Thoracic aorta (tissue), 2 donors: ENCODE measurements at regions not wholly inside any gene's neighbourhood (a gene's known extent, or its start where the extent isn't known, plus 50 kb on each side); places are given as distances from the start of the nearest gene placed in this dataset.

ENCODE experiments used
- ATAC-seq: fragments of 150-250 bp; one replicate; pipeline ENCODE4 v1.8.0; 2017; ENCODE audit warnings: low read depth; ENCODE audit not compliant: insufficient number of reproducible peaks, low FRiP score
- DNase-seq: peaks from one replicate; pipeline ENCODE4 v3.0.0-alpha.2; 2020; ENCODE audit warnings: low spot score
- H3K27ac ChIP-seq, 2 donors: fragments of 200-600 bp; sonication (generic); 1 replicate in 1 of 2; 2 replicates in 1 of 2; pipeline ENCODE4 v1.5.1; 2016; ENCODE audit warnings: mild to moderate bottlenecking in 2 of 2, moderate library complexity in 2 of 2
- H3K27me3 ChIP-seq: fragments of 200-600 bp; sonication (generic); replicated peaks from 2 replicates; pipeline ENCODE4 v1.6.0; 2016; ENCODE audit warnings: mild to moderate bottlenecking; ENCODE audit not compliant: insufficient read depth
- H3K36me3 ChIP-seq: fragments of 200-600 bp; sonication (generic); one replicate; pipeline ENCODE4 v1.5.1; 2016
- H3K4me1 ChIP-seq, 2 donors: fragments of 200-600 bp; sonication (generic); 1 replicate in 1 of 2; 2 replicates in 1 of 2; pipeline versions ENCODE4 v1.5.1 to v1.6.0; 2016; ENCODE audit warnings: low read depth in 2 of 2, mild to moderate bottlenecking in 1 of 2; ENCODE audit not compliant: control insufficient read depth in 1 of 2
- H3K4me3 ChIP-seq: fragments of 200-600 bp; sonication (generic); 2 replicates; pipeline ENCODE4 v1.5.1; 2016; ENCODE audit warnings: mild to moderate bottlenecking
- H3K9me3 ChIP-seq: fragments of 200-600 bp; sonication (generic); 2 replicates; pipeline ENCODE4 v1.5.1; 2016
- TF ChIP-seq, protein P1 (sequence below): fragments of 200-600 bp; sonication (generic); IDR thresholded peaks from one replicate; pipeline ENCODE4 v1.5.1; 2019; ENCODE audit warnings: antibody characterized with exemption

GRCh38 chr5:106290841-106291240, 1379.9 kb downstream of the EFNA5 start:
- no peak overlapping the region for H3K27ac ChIP-seq
- no peaks in the 10 kb centered on the region for H3K9me3 ChIP-seq
- H3K36me3 ChIP-seq = no peaks in the 10 kb centered on the region
- ATAC-seq (no peak), DNase-seq (no peak)
- no peak overlapping the region for H3K4me3 ChIP-seq
- TF ChIP-seq, protein P1, sequence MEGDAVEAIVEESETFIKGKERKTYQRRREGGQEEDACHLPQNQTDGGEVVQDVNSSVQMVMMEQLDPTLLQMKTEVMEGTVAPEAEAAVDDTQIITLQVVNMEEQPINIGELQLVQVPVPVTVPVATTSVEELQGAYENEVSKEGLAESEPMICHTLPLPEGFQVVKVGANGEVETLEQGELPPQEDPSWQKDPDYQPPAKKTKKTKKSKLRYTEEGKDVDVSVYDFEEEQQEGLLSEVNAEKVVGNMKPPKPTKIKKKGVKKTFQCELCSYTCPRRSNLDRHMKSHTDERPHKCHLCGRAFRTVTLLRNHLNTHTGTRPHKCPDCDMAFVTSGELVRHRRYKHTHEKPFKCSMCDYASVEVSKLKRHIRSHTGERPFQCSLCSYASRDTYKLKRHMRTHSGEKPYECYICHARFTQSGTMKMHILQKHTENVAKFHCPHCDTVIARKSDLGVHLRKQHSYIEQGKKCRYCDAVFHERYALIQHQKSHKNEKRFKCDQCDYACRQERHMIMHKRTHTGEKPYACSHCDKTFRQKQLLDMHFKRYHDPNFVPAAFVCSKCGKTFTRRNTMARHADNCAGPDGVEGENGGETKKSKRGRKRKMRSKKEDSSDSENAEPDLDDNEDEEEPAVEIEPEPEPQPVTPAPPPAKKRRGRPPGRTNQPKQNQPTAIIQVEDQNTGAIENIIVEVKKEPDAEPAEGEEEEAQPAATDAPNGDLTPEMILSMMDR = no peak
- no peaks in the 10 kb centered on the region for H3K27me3 ChIP-seq
- no peaks in the 10 kb centered on the region for H3K4me1 ChIP-seq

GRCh38 chr5:106288979-106289378, 1381.8 kb downstream of the EFNA5 start:
- TF ChIP-seq, protein P1 = no peak
- Histone ChIP-seq H3K4me1 (no peaks in the 10 kb centered on the region), H3K27ac (no peak overlapping the region), H3K27me3 (no peaks in the 10 kb centered on the region), H3K36me3 (no peaks in the 10 kb centered on the region), H3K9me3 (no peaks in the 10 kb centered on the region), H3K4me3 (no peak overlapping the region)
- ATAC-seq = no peak
- no peak for DNase-seq

DNA sequence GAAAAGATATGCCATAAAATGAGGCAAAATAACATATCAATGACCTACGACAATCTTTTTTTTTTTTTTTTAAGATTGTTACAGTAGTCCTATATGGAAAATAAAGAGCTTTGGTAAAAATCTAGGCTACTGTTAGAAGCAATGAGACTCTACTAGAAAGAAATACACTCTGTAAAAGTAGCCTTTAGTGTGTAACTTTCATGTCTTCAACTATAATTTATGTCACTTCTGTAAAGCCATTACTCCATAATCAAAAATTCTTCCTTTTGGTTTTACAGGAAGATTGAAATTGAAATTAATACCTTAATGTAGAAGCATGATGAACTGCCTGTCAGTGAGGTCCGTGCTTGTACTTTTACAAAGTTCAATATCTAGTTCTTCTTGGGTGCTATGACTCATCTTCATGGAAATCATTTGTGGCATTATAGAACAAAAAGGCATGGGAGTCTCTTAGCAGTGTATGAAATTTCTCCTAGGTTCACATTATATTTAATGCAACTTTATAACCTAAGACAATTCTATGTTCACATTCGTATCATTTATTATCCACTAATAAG, 1393.1 kb downstream of the EFNA5 start:
- TF ChIP-seq, protein P1 = no peak
- no peaks in the 10 kb centered on the region for H3K27me3 ChIP-seq
- no peak for DNase-seq
- H3K4me3 ChIP-seq = no peak overlapping the region
- ATAC-seq = no peak
- H3K4me1 ChIP-seq = no peaks in the 10 kb centered on the region
- H3K36me3 ChIP-seq = no peaks in the 10 kb centered on the region
- H3K9me3 ChIP-seq = no peaks in the 10 kb centered on the region
- H3K27ac ChIP-seq = no peak overlapping the region

DNA sequence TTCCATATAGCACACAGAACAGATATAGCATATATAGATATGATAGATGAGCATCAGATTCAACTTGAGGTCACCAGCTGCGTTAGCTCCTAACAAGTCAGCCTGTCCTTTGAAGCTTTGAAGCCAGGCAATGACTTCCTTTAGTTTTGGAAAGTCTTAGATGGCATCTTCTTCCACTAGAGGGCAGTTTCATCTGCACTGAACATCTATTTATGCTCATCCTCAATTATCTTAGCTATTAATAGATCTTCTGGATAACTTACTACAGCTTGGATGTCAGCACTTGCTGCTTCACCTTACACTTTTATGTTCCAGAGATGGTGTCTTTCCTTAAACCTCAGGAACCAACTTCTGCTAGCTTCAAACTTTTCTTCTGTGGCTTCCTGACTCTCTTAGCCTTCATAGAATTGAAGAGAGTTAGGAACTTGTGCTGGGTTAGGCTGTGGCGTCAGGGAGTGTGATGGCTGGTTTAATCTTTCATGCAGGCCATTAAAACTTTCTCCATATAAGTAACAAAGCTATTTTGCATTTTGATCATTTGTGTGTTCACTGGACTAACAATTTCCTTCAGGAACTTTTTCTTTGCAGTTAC, 1401.4 kb downstream of the EFNA5 start:
- TF ChIP-seq, protein P1 = no peak
- no peak for ATAC-seq
- Histone ChIP-seq H3K27me3 (no peaks in the 10 kb centered on the region), H3K9me3 (no peaks in the 10 kb centered on the region), H3K4me1 (no peaks in the 10 kb centered on the region), H3K36me3 (no peaks in the 10 kb centered on the region), H3K27ac (no peak overlapping the region), H3K4me3 (no peak overlapping the region)
- no peak for DNase-seq

DNA sequence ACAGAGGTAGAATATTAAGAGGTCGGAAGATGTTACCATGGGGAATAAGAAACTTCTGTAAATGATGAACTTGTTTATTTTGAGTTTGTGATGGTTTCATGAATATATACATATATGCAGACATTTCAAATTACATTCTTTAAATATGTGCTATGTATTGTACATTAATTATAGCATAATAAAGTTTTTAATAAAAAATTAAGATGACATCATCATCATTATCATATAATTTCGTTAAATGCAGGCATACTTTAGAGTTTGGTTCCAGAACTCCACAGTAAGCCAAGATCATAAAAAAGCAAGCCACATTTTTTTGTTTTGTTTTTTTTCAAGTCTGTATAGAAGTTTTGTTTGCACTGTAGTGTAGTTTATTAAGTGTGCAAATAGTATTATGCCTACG, 1403.5 kb downstream of the EFNA5 start:
- Histone ChIP-seq H3K36me3 (no peaks in the 10 kb centered on the region), H3K27me3 (no peaks in the 10 kb centered on the region), H3K4me1 (no peaks in the 10 kb centered on the region), H3K27ac (no peak overlapping the region), H3K4me3 (no peak overlapping the region), H3K9me3 (no peaks in the 10 kb centered on the region)
- DNase-seq = no peak
- TF ChIP-seq, protein P1 = no peak
- ATAC-seq = no peak
